ENCODE measurements at regions not wholly inside any gene's neighbourhood (a gene's known extent, or its start where the extent isn't known, plus 50 kb on each side); places are given as distances from the start of the nearest gene placed in this dataset.

DNA sequence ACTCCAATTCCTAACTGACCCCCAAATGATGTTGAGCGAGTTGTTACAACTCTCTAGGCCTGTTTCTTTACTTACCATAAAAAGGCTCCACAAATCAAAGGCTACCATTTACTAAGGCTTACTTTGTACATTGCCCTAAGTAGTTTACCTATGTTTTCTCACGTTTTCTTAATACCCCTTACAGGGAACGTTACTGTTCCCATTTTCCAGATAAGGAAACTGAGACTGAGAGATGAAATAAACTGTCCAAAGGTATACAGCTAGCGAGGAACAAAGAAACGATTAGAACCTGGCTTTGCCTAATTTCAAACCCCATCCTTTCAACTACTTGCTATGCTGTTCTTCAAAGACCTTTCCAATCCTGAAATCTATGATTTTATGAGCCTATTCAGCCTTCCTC lies 74.8 kb upstream of the SPTBN1 start:
- ChIA-PET POLR2A (no interaction called here), CTCF (no interaction called here)
- Mint-ChIP-seq H3K4me3 (no peak overlapping the region), H3K4me1 (no peaks in the 10 kb centered on the region), H3K27ac (no peak overlapping the region), H3K9me3 (no peaks in the 10 kb centered on the region), H3K36me3 (ENCODE audit: low read depth) (no peaks in the 10 kb centered on the region), H3K27me3 (peaks cover 3% of the 10 kb centered on the region)
- no peak for DNase-seq

DNA sequence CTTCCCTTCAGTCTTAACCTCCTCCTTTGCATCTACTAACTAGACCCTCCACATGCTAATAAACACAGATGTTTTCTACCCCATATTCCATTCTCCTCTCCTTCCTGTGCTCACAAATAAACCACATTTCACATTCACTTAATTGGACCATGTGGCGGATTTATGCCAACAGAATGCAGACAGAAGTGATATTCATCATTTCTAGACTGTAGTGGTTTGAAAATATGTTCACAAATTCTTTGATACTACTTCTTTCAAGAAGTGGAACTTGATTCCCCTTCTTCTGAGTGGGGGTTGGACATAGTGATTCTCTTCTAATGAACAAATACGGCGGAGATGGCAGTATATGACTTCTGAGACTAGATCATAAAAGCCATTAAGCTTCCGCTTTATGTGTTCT lies 73.5 kb upstream of the SPTBN1 start:
- Mint-ChIP-seq H3K27ac (no peak overlapping the region), H3K4me3 (no peak overlapping the region), H3K9me3 (no peaks in the 10 kb centered on the region), H3K27me3 (peaks cover 3% of the 10 kb centered on the region), H3K36me3 (ENCODE audit: low read depth) (no peaks in the 10 kb centered on the region), H3K4me1 (no peaks in the 10 kb centered on the region)
- ChIA-PET CTCF (no interaction called here), POLR2A (no interaction called here)
- no peak for DNase-seq

DNA sequence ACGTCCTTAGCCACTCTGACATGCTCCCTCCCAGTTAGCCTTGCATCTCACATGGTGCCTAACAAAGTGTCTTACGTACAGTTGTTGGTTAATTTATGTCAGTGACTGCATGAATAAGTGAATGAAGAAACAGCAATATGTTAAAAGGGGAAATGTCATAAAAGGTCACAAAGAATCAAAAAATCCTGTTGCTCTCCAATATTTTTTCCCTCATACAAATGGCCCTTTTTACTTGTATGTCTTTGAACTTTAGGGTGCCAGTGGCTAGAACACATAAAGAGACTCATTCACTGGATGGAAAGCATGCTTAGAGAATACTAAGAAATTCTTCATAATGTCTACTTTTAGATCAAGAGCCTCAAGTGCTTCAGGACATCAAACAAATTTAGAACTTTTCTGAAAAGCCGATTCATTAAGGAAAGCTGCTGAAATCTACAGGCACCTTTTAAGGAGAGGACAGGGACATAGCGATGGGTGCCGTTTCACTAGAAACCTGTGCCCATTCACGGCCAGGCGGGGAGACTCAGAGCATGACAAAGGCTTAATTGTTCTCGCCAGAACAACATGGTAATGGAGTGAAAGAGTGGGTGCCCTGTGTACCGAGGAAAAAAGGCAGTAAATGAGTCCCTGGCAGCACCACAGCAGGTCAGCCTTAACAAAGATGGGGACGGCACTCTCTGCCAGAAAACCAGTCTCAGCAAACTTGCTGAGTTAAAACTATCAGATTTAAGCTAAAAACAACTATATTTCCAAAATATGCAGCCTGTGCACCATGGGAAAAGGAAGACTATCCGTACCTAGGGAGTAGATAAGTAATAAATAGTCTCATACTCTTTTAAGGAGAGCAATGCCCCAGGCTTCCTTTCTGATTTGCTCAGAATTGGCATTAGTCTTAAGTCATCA lies 71.6 kb upstream of the SPTBN1 start:
- no peaks in the 10 kb centered on the region for H3K36me3 Mint-ChIP-seq (ENCODE audit: low read depth)
- no peaks in the 10 kb centered on the region for H3K9me3 Mint-ChIP-seq
- POLR2A ChIA-PET = no interaction called here
- no peak overlapping the region for H3K27ac Mint-ChIP-seq
- no peak for DNase-seq
- CTCF ChIA-PET = no interaction called here
- H3K27me3 Mint-ChIP-seq = peaks cover 3% of the 10 kb centered on the region
- no peaks in the 10 kb centered on the region for H3K4me1 Mint-ChIP-seq
- no peak overlapping the region for H3K4me3 Mint-ChIP-seq

- Mint-ChIP-seq H3K27me3 (peaks cover 3% of the 10 kb centered on the region), H3K36me3 (ENCODE audit: low read depth) (no peaks in the 10 kb centered on the region), H3K27ac (no peak overlapping the region), H3K9me3 (no peaks in the 10 kb centered on the region), H3K4me3 (no peak overlapping the region), H3K4me1 (no peaks in the 10 kb centered on the region)
- ChIA-PET POLR2A (no interaction called here), CTCF (no interaction called here)
- DNase-seq = no peak
Observed at GRCh38 chr2:54385271-54385670, 70.9 kb upstream of the SPTBN1 start.

- CTCF ChIA-PET = interaction anchor here (0.9 to 1.2 kb wide), 2 partner anchors 11 to 44 kb away, joined by 3 to 4 read pairs; no protein-coding TSS in a partner anchor
- H3K36me3 Mint-ChIP-seq (ENCODE audit: low read depth) = no peaks in the 10 kb centered on the region
- no peak for DNase-seq
- POLR2A ChIA-PET = no interaction called here
- no peaks in the 10 kb centered on the region for H3K4me1 Mint-ChIP-seq
- no peaks in the 10 kb centered on the region for H3K9me3 Mint-ChIP-seq
- H3K4me3 Mint-ChIP-seq = no peak overlapping the region
- no peak overlapping the region for H3K27ac Mint-ChIP-seq
- H3K27me3 Mint-ChIP-seq = peaks cover 3% of the 10 kb centered on the region
Observed at GRCh38 chr2:54386585-54386984, 69.5 kb upstream of the SPTBN1 start.

- CTCF ChIA-PET = interaction anchor here (0.6 to 1.2 kb wide), 3 partner anchors 11 to 1162 kb away, joined by 3 to 4 read pairs (median 3); no protein-coding TSS in a partner anchor
Observed at GRCh38 chr2:54387059-54387991, 68.8 kb upstream of the SPTBN1 start.

DNA sequence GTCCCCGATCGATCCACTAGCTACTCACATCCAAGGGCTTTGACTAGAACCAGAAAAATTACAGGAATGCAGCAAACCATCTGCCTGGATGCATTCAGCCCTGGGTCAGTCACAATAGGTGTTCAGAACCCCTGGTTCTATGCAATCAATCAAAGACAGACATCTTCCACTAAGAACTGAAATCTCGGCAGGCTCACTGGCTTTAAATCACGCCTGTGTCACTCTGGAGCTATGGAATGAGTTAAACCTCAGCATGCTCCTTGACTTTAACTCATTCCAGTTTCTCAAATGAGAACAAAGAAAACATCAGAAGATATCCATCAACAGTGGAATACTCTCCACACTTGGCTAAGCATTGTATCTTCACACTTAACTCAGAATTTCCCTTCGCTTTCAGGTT lies 68.1 kb upstream of the SPTBN1 start:
- ChIA-PET CTCF (no interaction called here), POLR2A (interaction anchor here (0.6 kb wide), 1 partner anchor 280 kb away, joined by 3 read pairs; no protein-coding TSS in a partner anchor)
- Mint-ChIP-seq H3K9me3 (no peaks in the 10 kb centered on the region), H3K4me1 (no peaks in the 10 kb centered on the region), H3K27me3 (no peaks in the 10 kb centered on the region), H3K27ac (no peak overlapping the region), H3K36me3 (ENCODE audit: low read depth) (no peaks in the 10 kb centered on the region), H3K4me3 (no peak overlapping the region)
- no peak for DNase-seq

More at GRCh38 chr2:54387059-54387991, 68.8 kb upstream of the SPTBN1 start:
- Mint-ChIP-seq H3K27me3 (peaks cover 3% of the 10 kb centered on the region), H3K4me3 (no peak overlapping the region), H3K27ac (no peak overlapping the region), H3K4me1 (no peaks in the 10 kb centered on the region), H3K36me3 (ENCODE audit: low read depth) (no peaks in the 10 kb centered on the region), H3K9me3 (no peaks in the 10 kb centered on the region)
- POLR2A ChIA-PET = interaction anchor here (0.6 kb wide), 1 partner anchor 279 kb away, joined by 3 read pairs; no protein-coding TSS in a partner anchor
- no peak for DNase-seq

DNA sequence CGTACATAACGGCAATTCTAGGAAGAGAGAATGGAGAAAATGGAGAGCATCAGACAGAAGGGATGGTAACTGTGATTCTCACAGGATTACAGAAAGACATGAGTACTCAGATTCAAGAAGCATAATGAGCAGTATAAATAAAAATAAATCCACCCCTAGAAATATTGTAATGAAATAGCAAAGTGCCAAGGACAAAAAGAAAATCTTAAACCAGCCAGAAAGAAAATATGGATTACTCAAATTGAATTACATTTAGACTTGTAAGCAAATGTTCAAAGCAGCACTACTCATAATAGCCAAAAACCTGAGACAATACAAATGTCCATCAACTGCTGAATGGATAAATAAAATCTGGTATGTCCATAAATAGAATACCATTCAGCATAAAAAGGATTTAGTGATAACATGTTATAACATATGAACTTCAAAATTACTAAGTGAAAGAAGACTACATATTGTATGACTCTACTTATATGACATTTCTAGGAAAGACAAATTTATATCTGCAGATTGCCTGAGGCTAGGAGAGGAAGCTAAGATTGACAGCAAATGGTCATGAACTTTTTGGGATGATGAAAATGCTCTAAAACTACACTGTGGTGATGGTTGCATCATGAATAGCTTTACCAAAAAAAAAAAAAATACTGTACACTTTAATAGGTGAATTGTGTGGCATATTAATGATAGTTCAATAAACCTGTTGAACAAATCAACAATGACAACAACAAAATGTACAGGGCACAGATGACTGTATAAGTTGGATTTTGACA lies 63.4 kb upstream of the SPTBN1 start:
- Mint-ChIP-seq H3K4me3 (no peak overlapping the region), H3K9me3 (no peaks in the 10 kb centered on the region), H3K27ac (no peak overlapping the region), H3K27me3 (no peaks in the 10 kb centered on the region), H3K4me1 (peaks cover 7% of the 10 kb centered on the region), H3K36me3 (ENCODE audit: low read depth) (no peaks in the 10 kb centered on the region)
- ChIA-PET CTCF (no interaction called here), POLR2A (no interaction called here)
- no peak for DNase-seq

- H3K4me3 Mint-ChIP-seq = peak overlapping the region; percentile 23
- H3K4me1 Mint-ChIP-seq = peaks cover 7% of the 10 kb centered on the region
- peak overlapping the region; percentile 84 for H3K27ac Mint-ChIP-seq
- ChIA-PET CTCF (no interaction called here), POLR2A (no interaction called here)
- H3K27me3 Mint-ChIP-seq = no peaks in the 10 kb centered on the region
- no peaks in the 10 kb centered on the region for H3K9me3 Mint-ChIP-seq
- DNase-seq = peak; percentile 12
- no peaks in the 10 kb centered on the region for H3K36me3 Mint-ChIP-seq (ENCODE audit: low read depth)
Observed at GRCh38 chr2:54394392-54394791, 61.7 kb upstream of the SPTBN1 start.

GRCh38 chr2:54396107-54396506 lies 60.0 kb upstream of the SPTBN1 start:
- Mint-ChIP-seq H3K27me3 (no peaks in the 10 kb centered on the region), H3K27ac (no peak overlapping the region), H3K36me3 (ENCODE audit: low read depth) (no peaks in the 10 kb centered on the region), H3K9me3 (no peaks in the 10 kb centered on the region), H3K4me1 (peaks cover 7% of the 10 kb centered on the region), H3K4me3 (no peak overlapping the region)
- DNase-seq = no peak
- POLR2A ChIA-PET = no interaction called here
- CTCF ChIA-PET = no interaction called here

DNA sequence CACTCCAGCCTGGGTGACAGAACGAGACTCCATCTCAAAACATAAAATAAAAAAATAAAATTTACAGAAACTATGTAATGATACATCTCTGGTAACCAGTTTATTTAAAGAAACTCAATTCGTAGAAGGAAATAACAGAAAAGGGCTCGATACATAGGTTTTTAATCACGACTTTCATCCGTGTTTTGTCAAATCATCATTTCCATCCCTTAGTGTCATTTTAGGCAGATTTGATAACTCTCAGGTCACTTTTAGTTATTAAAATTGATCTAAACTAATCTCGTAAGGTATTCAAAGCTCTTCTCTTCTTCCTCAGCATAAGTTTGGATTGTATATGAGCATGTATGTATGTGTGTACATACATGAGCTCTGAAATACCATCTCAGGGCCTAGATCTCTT lies 59.3 kb upstream of the SPTBN1 start:
- ChIA-PET POLR2A (no interaction called here), CTCF (interaction anchor here (1.2 kb wide), 1 partner anchor 13 kb away, joined by 3 read pairs; no protein-coding TSS in a partner anchor)
- H3K4me3 Mint-ChIP-seq = no peak overlapping the region
- no peaks in the 10 kb centered on the region for H3K36me3 Mint-ChIP-seq (ENCODE audit: low read depth)
- no peak for DNase-seq
- no peaks in the 10 kb centered on the region for H3K27me3 Mint-ChIP-seq
- H3K27ac Mint-ChIP-seq = no peak overlapping the region
- H3K4me1 Mint-ChIP-seq = peaks cover 7% of the 10 kb centered on the region
- no peaks in the 10 kb centered on the region for H3K9me3 Mint-ChIP-seq

DNA sequence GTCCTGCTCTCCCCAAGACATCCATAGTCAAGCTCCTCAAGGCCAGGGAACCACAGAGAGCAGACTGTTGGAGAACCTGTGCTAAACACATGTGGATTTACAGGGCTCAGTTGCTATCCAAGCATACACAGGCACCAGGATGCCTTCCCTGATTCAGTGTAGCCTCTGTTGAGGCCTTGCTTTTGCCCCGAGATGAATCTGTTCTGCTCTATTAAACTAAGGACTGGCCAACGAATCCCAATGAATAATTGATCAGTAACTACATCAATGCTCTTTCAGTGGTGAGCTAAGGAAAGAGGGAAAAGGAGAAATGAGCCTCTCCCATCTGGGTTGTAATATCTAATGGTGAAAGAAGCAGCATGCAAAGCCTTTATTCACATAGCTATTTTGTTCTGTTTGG lies 58.7 kb upstream of the SPTBN1 start:
- Mint-ChIP-seq H3K27me3 (no peaks in the 10 kb centered on the region), H3K27ac (no peak overlapping the region), H3K4me1 (peaks cover 7% of the 10 kb centered on the region), H3K36me3 (ENCODE audit: low read depth) (no peaks in the 10 kb centered on the region), H3K9me3 (no peaks in the 10 kb centered on the region), H3K4me3 (no peak overlapping the region)
- CTCF ChIA-PET = interaction anchor here (0.6 to 1.2 kb wide), 3 partner anchors 10 to 928 kb away, joined by 3 to 5 read pairs (median 4); no protein-coding TSS in a partner anchor
- POLR2A ChIA-PET = no interaction called here
- DNase-seq = no peak

Measured in activated CD4-positive, alpha-beta T cell treated with anti-CD3 and anti-CD28 coated beads, Interleukin-2, amount 10 ng/mL, durations not matched to agents 7 days and 5 days (primary cell).